ENCODE measurements at regions not wholly inside any gene's neighbourhood (a gene's known extent, or its start where the extent isn't known, plus 50 kb on each side); places are given as distances from the start of the nearest gene placed in this dataset.

DNA sequence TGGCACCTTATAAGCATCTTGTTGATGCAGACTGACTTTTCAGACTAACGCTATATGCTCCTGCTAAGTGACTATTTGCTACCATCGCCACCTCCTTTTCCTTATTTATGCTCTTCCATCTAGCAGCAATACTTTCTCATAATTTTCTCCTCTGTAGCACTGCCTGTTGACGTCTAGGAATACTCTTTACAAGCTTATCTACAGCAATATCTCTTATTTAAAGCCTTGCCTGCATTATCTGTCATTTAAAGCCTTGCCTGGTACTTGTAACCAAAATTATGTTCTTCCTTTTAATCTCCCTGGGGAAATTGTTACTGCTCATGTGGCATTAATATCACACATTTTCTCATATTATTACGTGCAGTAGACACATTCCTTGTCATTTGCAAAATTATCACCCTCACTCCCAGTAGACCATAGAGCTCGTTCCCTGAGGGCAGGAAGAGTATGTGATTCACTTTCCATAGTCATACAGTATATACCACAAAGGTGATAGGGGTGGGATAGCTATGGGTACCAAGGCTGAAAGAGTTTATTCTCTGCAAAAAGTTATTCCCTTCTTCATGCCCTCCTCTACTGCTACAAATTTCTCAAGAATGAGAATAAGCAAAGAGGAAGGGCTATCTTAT lies 359.7 kb upstream of the PCDH15 start:
- no peaks in the 10 kb centered on the region for H3K9me3 ChIP-seq
- no peak overlapping the region for H3K4me3 ChIP-seq
- no peaks in the 10 kb centered on the region for H3K36me3 ChIP-seq
- 55 to 58% (median 57%) methylated on average over 5 of the region's 5 CpGs for WGBS, 3 donors
- no peaks in the 10 kb centered on the region for H3K4me1 ChIP-seq (ENCODE audit: insufficient read depth)
- no peak for TF ChIP-seq POLR2A (IDR thresholded peaks at IDR 0.05)
- TF ChIP-seq EP300 (IDR thresholded peaks at IDR 0.05), result no peak
- TF ChIP-seq, protein P1, sequence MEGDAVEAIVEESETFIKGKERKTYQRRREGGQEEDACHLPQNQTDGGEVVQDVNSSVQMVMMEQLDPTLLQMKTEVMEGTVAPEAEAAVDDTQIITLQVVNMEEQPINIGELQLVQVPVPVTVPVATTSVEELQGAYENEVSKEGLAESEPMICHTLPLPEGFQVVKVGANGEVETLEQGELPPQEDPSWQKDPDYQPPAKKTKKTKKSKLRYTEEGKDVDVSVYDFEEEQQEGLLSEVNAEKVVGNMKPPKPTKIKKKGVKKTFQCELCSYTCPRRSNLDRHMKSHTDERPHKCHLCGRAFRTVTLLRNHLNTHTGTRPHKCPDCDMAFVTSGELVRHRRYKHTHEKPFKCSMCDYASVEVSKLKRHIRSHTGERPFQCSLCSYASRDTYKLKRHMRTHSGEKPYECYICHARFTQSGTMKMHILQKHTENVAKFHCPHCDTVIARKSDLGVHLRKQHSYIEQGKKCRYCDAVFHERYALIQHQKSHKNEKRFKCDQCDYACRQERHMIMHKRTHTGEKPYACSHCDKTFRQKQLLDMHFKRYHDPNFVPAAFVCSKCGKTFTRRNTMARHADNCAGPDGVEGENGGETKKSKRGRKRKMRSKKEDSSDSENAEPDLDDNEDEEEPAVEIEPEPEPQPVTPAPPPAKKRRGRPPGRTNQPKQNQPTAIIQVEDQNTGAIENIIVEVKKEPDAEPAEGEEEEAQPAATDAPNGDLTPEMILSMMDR (IDR thresholded peaks at IDR 0.05), result no peak
- intact Hi-C loops (cut with DNase I), result no loop called here
- no peak overlapping the region for H3K27ac ChIP-seq
- no peaks in the 10 kb centered on the region for H3K27me3 ChIP-seq
- no peak for DNase-seq

DNA sequence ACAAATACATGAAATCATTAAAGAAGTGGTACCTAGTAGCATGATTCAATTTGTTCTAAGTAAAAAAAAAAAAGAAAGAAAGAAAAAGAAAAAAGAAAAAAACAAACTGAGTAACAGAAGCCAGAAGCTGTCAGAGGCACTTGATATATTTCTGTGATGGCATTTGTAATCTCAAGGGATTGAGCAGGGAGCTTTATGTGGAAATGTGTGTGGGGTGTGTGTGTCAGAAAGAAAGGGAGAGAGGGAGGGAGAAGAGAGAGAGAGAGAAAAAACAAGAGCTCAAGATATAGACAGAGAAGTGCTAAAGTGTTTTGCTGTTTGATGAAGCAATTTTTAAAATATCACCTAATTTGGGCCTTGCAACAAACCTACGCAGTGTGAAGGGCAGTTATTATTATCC lies 357.6 kb upstream of the PCDH15 start:
- intact Hi-C loops (cut with DNase I), result no loop called here
- H3K27me3 ChIP-seq, result no peaks in the 10 kb centered on the region
- H3K9me3 ChIP-seq, result no peaks in the 10 kb centered on the region
- WGBS, 3 donors, result 0% methylated on average over 1 of the region's 1 CpG
- TF ChIP-seq EP300 (IDR thresholded peaks at IDR 0.05) (no peak), POLR2A (IDR thresholded peaks at IDR 0.05) (no peak)
- TF ChIP-seq, protein P1 (IDR thresholded peaks at IDR 0.05), result no peak
- no peaks in the 10 kb centered on the region for H3K36me3 ChIP-seq
- no peaks in the 10 kb centered on the region for H3K4me1 ChIP-seq (ENCODE audit: insufficient read depth)
- no peak overlapping the region for H3K4me3 ChIP-seq
- no peak for DNase-seq
- H3K27ac ChIP-seq, result no peak overlapping the region

DNA sequence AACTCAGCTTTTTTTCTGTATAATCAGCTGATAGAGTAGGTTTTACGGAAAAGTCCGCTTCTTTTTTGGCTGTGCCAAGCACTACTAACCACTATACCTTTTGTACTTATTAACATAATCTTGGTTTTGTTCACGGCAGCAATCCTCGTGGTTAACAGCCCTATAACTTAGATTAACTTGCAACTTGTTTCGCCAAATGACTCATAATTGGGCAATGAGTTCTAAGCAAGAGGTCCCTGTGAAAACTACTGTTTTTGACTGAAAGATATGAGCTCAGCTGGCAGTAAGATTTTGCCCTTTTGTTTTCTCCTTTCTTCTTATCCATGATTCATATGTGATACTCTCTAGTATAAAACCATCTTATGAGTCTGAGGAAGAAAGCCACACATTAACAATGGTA lies 345.0 kb upstream of the PCDH15 start:
- Histone ChIP-seq H3K27ac (no peak overlapping the region), H3K4me3 (no peak overlapping the region), H3K9me3 (no peaks in the 10 kb centered on the region), H3K36me3 (no peaks in the 10 kb centered on the region), H3K27me3 (no peaks in the 10 kb centered on the region), H3K4me1 (ENCODE audit: insufficient read depth) (no peaks in the 10 kb centered on the region)
- no peak for DNase-seq
- 34 to 58% (median 56%) methylated on average over 5 of the region's 5 CpGs for WGBS, 3 donors
- intact Hi-C loops (cut with DNase I), result no loop called here
- TF ChIP-seq POLR2A (IDR thresholded peaks at IDR 0.05), result no peak
- no peak for TF ChIP-seq EP300 (IDR thresholded peaks at IDR 0.05)
- TF ChIP-seq, protein P1 (IDR thresholded peaks at IDR 0.05), result no peak

DNA sequence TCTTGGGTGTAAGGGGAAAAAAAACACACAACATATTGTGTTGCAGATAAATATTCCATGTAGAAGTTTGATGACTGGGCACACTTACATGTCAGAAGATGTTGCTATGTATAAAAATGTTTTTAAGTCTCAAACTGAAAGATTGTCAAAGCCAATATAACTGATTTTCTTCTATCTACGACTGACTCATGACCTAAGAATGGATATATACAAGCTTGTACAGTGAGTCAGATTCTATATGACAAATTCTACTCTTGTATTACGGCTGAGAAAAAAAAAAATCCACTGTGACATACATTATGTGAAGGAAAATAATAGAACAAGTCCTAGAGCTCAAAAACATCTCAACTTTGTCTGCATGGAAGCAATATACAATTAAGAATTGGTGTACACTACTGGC lies 343.0 kb upstream of the PCDH15 start:
- H3K36me3 ChIP-seq, result no peaks in the 10 kb centered on the region
- intact Hi-C loops (cut with DNase I), result no loop called here
- TF ChIP-seq POLR2A (IDR thresholded peaks at IDR 0.05) (no peak), EP300 (IDR thresholded peaks at IDR 0.05) (no peak)
- TF ChIP-seq, protein P1 (IDR thresholded peaks at IDR 0.05), result no peak
- WGBS, 3 donors, result 88 to 94% (median 92%) methylated on average over 2 of the region's 2 CpGs
- no peaks in the 10 kb centered on the region for H3K27me3 ChIP-seq
- H3K27ac ChIP-seq, result no peak overlapping the region
- H3K9me3 ChIP-seq, result no peaks in the 10 kb centered on the region
- no peak for DNase-seq
- H3K4me3 ChIP-seq, result no peak overlapping the region
- no peaks in the 10 kb centered on the region for H3K4me1 ChIP-seq (ENCODE audit: insufficient read depth)

All from ovary (tissue), 7 donors.